ENCODE measurements at regions not wholly inside any gene's neighbourhood (a gene's known extent, or its start where the extent isn't known, plus 50 kb on each side); places are given as distances from the start of the nearest gene placed in this dataset.

DNA sequence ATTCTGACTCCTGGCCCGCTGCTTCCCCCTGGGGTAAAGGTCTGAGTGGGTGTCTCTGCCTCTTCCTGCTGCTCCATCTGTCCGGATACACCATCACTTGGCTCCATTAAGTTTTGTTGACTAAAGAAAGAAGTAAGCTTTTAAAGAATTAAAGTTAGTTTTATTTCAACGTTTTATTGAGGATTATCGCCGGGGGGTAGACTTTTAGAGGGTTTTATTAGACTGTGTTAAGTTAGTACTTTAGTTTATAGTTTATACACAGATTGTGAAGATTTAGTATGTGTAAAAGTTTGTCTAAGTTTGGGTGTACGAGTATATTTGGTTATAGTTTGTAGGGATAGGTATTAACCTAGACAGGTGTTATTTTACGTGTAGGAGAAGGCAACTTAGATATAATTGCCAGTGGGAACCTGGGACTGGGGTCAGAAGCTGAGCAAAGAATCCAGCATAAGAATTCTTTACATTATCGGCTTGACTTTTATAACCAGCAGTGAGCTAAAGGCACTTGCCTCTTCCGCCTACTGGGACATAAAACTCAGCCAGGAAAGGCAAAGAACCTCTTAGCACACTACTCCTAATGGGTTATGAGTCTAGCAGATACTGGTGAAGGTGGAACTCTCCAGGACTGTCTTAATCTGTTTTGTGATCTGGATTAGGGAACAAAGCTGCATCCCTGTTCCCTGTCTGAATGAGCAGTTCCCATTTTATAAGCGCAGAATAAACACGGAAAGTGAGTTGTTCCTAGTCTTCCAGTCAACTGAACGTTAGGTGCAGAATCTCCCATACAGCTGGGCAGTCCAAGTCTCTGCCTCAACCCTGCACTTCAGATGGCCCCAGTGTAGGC is 131.3 kb downstream of the FAM43A start:
- TF ChIP-seq CTCF (IDR thresholded peaks at IDR 0.05) (no peak), EZH2 (IDR thresholded peaks at IDR 0.05; ENCODE audit: borderline replicate concordance, insufficient read depth, low read depth, low read length, poor library complexity, severe bottlenecking) (no peak)
- H3K79me2 ChIP-seq (ENCODE audit: control insufficient read depth, insufficient read depth, low read length), result no peaks in the 10 kb centered on the region
- no peaks in the 10 kb centered on the region for H3K36me3 ChIP-seq (replicated peaks in 1 of 2; ENCODE audit: control extremely low read depth in 1 of 2, control insufficient read depth in 1 of 2, extremely low read depth in 1 of 2, insufficient read depth in 2 of 2, low read length in 1 of 2)
- H3K27me3 ChIP-seq (replicated peaks in 1 of 4; ENCODE audit: control extremely low read depth in 1 of 4, control insufficient read depth in 3 of 4, insufficient read depth in 4 of 4, low read length in 3 of 4), result no peaks in the 10 kb centered on the region
- H3K9ac ChIP-seq (ENCODE audit: low read length), result no peak overlapping the region
- Mint-ChIP-seq H3K27ac (no peak overlapping the region), H3K4me1 (no peaks in the 10 kb centered on the region), H3K9me3 (ENCODE audit: insufficient read depth) (no peaks in the 10 kb centered on the region), H3K4me3 (no peak overlapping the region), H3K27me3 (peaks cover 8% of the 10 kb centered on the region)
- no peaks in the 10 kb centered on the region for H3K9me3 ChIP-seq (ENCODE audit: control extremely low read depth in 1 of 3, control insufficient read depth in 2 of 3, insufficient read depth in 1 of 3, low read length in 2 of 3)
- ATAC-seq (ENCODE audit: low read depth), result no peak
- no peaks in the 10 kb centered on the region for H4K20me1 ChIP-seq (ENCODE audit: control insufficient read depth, insufficient read depth, low read length, poor library complexity, severe bottlenecking)
- intact Hi-C loops (cut with micrococcal nuclease), result no loop called here
- H3K4me3 ChIP-seq (ENCODE audit: control extremely low read depth in 1 of 5, extremely low read depth in 1 of 5, insufficient read depth in 1 of 5, low read depth in 2 of 5, low read length in 4 of 5), result no peak overlapping the region
- no peak overlapping the region for H2AFZ ChIP-seq (ENCODE audit: insufficient read depth, low read depth, low read length, poor library complexity, severe bottlenecking)
- no peaks in the 10 kb centered on the region for H3K4me1 ChIP-seq (ENCODE audit: control insufficient read depth in 2 of 2, insufficient read depth in 2 of 2, low read length in 2 of 2)
- CTCF ChIA-PET, result interaction anchor here (1.0 kb wide), 1 partner anchor 134 kb away, joined by 5 read pairs; no protein-coding TSS in a partner anchor
- POLR2A ChIA-PET, result interaction anchor here (0.6 kb wide), 1 partner anchor 23 kb away, joined by 4 read pairs; no protein-coding TSS in a partner anchor
- no peak for DNase-seq
- H3K4me2 ChIP-seq (replicated peaks; ENCODE audit: low read depth, low read length, poor library complexity, severe bottlenecking), result no peak overlapping the region
- no peak overlapping the region for H3K27ac ChIP-seq (ENCODE audit: low read length in 2 of 2)
- WGBS (ENCODE audit: insufficient coverage), result 91% methylated on average over 9 of the region's 12 CpGs

DNA sequence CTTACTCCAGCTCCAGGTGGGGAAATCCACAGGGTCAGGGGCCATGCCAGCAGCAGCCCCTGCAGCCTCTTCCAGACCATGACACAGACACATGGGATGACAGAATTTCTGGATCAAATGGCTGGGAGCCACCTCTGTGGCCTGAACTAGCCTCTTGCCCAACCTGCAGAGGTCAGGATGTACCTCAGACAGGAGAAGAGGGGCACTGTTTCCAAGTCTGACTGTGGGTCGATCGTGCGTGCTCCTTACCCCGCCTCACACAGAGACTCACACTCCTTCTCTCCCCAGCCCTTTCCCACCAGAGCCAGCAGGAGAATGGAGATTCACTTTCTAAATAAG is 131.9 kb downstream of the FAM43A start:
- WGBS (ENCODE audit: insufficient coverage), result no CpG with 5 or more reads among the region's 4 CpGs
- no peak overlapping the region for H3K27ac Mint-ChIP-seq
- no peak for TF ChIP-seq EZH2 (IDR thresholded peaks at IDR 0.05; ENCODE audit: borderline replicate concordance, insufficient read depth, low read depth, low read length, poor library complexity, severe bottlenecking)
- no peak for TF ChIP-seq CTCF (IDR thresholded peaks at IDR 0.05)

More for the DNA sequence above, 131.9 kb downstream of the FAM43A start:
- ATAC-seq (ENCODE audit: low read depth) (no peak), DNase-seq (no peak)
- no peak overlapping the region for H3K9ac ChIP-seq (ENCODE audit: low read length)
- H3K4me3 Mint-ChIP-seq, result no peak overlapping the region
- POLR2A ChIA-PET, result no interaction called here
- H3K36me3 ChIP-seq (replicated peaks in 1 of 2; ENCODE audit: control extremely low read depth in 1 of 2, control insufficient read depth in 1 of 2, extremely low read depth in 1 of 2, insufficient read depth in 2 of 2, low read length in 1 of 2), result no peaks in the 10 kb centered on the region
- H3K9me3 Mint-ChIP-seq (ENCODE audit: insufficient read depth), result no peaks in the 10 kb centered on the region
- no peak overlapping the region for H3K4me3 ChIP-seq (ENCODE audit: control extremely low read depth in 1 of 5, extremely low read depth in 1 of 5, insufficient read depth in 1 of 5, low read depth in 2 of 5, low read length in 4 of 5)
- H2AFZ ChIP-seq (ENCODE audit: insufficient read depth, low read depth, low read length, poor library complexity, severe bottlenecking), result no peak overlapping the region
- no peaks in the 10 kb centered on the region for H3K9me3 ChIP-seq (ENCODE audit: control extremely low read depth in 1 of 3, control insufficient read depth in 2 of 3, insufficient read depth in 1 of 3, low read length in 2 of 3)
- peaks cover 9% of the 10 kb centered on the region for H3K27me3 Mint-ChIP-seq
- no peak overlapping the region for H3K27ac ChIP-seq (ENCODE audit: low read length in 2 of 2)
- CTCF ChIA-PET, result interaction anchor here (1.4 kb wide), 1 partner anchor 135 kb away, joined by 4 read pairs; no protein-coding TSS in a partner anchor
- H4K20me1 ChIP-seq (ENCODE audit: control insufficient read depth, insufficient read depth, low read length, poor library complexity, severe bottlenecking), result no peaks in the 10 kb centered on the region
- no peaks in the 10 kb centered on the region for H3K4me1 Mint-ChIP-seq
- no peaks in the 10 kb centered on the region for H3K79me2 ChIP-seq (ENCODE audit: control insufficient read depth, insufficient read depth, low read length)
- intact Hi-C loops (cut with micrococcal nuclease), result no loop called here
- no peak overlapping the region for H3K4me2 ChIP-seq (replicated peaks; ENCODE audit: low read depth, low read length, poor library complexity, severe bottlenecking)
- no peaks in the 10 kb centered on the region for H3K27me3 ChIP-seq (replicated peaks in 1 of 4; ENCODE audit: control extremely low read depth in 1 of 4, control insufficient read depth in 3 of 4, insufficient read depth in 4 of 4, low read length in 3 of 4)
- H3K4me1 ChIP-seq (ENCODE audit: control insufficient read depth in 2 of 2, insufficient read depth in 2 of 2, low read length in 2 of 2), result no peaks in the 10 kb centered on the region

Measured in B cell (primary cell).